Ishikawa (cell line): ENCODE measurements at regions not wholly inside any gene's neighbourhood (a gene's known extent, or its start where the extent isn't known, plus 50 kb on each side); places are given as distances from the start of the nearest gene placed in this dataset.

ENCODE experiments used
- CEBPB ChIP-seq: IDR thresholded peaks from 2 replicates; pipeline ENCODE4 v1.6.1; 2012
- CREB1 ChIP-seq: IDR thresholded peaks from 2 replicates; pipeline ENCODE4 v1.6.1; 2012; ENCODE audit warnings: low read depth
- EGR1 ChIP-seq: IDR thresholded peaks from 2 replicates; pipeline ENCODE4 v1.6.1; 2012
- EP300 ChIP-seq: IDR thresholded peaks from 2 replicates; pipeline ENCODE4 v1.6.1; 2012; ENCODE audit warnings: borderline replicate concordance
- FOXM1 ChIP-seq: IDR thresholded peaks from 2 replicates; pipeline ENCODE4 v1.6.1; 2012; ENCODE audit warnings: low read depth, borderline replicate concordance
- NFIC ChIP-seq: IDR thresholded peaks from 2 replicates; pipeline ENCODE4 v1.6.1; 2012
- RAD21 ChIP-seq: IDR thresholded peaks from 2 replicates; pipeline ENCODE4 v1.6.1; 2012; ENCODE audit warnings: low read depth
- TAF1 ChIP-seq: IDR thresholded peaks from 2 replicates; pipeline ENCODE4 v1.6.1; 2012; ENCODE audit warnings: low read depth, mild to moderate bottlenecking
- TCF12 ChIP-seq: IDR thresholded peaks from 2 replicates; pipeline ENCODE4 v1.6.1; 2012; ENCODE audit warnings: low read depth
- TEAD4 ChIP-seq: IDR thresholded peaks from 2 replicates; pipeline ENCODE4 v1.6.1; 2012
- YY1 ChIP-seq: IDR thresholded peaks from 2 replicates; pipeline ENCODE4 v1.6.1; 2012; ENCODE audit warnings: low read depth
- ZBTB7A ChIP-seq: IDR thresholded peaks from 2 replicates; pipeline ENCODE4 v1.6.1; 2012; ENCODE audit warnings: low read depth
- TF ChIP-seq, protein P1 (sequence below): IDR thresholded peaks from 2 replicates; pipeline ENCODE4 v1.6.1; 2012
- TF ChIP-seq, protein P2 (sequence below): IDR thresholded peaks from 2 replicates; pipeline ENCODE4 v1.6.1; 2012; ENCODE audit warnings: low read depth, mild to moderate bottlenecking
- TF ChIP-seq, protein P3 (sequence below): IDR thresholded peaks from 2 replicates; pipeline ENCODE4 v1.6.1; 2012

DNA sequence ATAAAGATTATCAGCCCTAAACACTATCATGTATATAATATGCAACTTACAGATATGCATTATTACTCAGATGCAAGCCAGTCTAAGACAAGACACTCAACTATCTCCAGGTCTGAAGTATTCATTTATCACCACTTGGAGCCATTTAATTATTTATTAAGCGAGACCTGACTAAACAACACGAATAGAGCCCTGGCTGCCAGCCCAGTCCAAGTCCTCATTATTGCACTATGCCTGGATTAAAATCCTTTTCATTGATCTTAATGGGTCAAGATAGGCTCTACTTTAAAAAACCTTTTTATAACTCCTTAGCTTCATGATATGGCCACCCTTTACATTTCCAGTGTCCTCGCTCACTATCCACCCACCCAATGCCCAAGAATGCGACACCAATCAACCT, 183.1 kb upstream of the MARCKS start:
- TF ChIP-seq TEAD4 = no peak
- TF ChIP-seq NFIC = no peak
- TF ChIP-seq FOXM1 = no peak
- TF ChIP-seq, protein P1, sequence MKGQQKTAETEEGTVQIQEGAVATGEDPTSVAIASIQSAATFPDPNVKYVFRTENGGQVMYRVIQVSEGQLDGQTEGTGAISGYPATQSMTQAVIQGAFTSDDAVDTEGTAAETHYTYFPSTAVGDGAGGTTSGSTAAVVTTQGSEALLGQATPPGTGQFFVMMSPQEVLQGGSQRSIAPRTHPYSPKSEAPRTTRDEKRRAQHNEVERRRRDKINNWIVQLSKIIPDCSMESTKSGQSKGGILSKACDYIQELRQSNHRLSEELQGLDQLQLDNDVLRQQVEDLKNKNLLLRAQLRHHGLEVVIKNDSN = no peak
- no peak for TF ChIP-seq TCF12
- TF ChIP-seq RAD21 = no peak
- TF ChIP-seq CEBPB = no peak
- no peak for TF ChIP-seq CREB1
- TF ChIP-seq, protein P2, sequence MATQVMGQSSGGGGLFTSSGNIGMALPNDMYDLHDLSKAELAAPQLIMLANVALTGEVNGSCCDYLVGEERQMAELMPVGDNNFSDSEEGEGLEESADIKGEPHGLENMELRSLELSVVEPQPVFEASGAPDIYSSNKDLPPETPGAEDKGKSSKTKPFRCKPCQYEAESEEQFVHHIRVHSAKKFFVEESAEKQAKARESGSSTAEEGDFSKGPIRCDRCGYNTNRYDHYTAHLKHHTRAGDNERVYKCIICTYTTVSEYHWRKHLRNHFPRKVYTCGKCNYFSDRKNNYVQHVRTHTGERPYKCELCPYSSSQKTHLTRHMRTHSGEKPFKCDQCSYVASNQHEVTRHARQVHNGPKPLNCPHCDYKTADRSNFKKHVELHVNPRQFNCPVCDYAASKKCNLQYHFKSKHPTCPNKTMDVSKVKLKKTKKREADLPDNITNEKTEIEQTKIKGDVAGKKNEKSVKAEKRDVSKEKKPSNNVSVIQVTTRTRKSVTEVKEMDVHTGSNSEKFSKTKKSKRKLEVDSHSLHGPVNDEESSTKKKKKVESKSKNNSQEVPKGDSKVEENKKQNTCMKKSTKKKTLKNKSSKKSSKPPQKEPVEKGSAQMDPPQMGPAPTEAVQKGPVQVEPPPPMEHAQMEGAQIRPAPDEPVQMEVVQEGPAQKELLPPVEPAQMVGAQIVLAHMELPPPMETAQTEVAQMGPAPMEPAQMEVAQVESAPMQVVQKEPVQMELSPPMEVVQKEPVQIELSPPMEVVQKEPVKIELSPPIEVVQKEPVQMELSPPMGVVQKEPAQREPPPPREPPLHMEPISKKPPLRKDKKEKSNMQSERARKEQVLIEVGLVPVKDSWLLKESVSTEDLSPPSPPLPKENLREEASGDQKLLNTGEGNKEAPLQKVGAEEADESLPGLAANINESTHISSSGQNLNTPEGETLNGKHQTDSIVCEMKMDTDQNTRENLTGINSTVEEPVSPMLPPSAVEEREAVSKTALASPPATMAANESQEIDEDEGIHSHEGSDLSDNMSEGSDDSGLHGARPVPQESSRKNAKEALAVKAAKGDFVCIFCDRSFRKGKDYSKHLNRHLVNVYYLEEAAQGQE = no peak
- no peak for TF ChIP-seq YY1
- no peak for TF ChIP-seq EGR1
- TF ChIP-seq EP300 = no peak
- TF ChIP-seq, protein P3, sequence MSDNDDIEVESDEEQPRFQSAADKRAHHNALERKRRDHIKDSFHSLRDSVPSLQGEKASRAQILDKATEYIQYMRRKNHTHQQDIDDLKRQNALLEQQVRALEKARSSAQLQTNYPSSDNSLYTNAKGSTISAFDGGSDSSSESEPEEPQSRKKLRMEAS = no peak
- no peak for TF ChIP-seq ZBTB7A

DNA sequence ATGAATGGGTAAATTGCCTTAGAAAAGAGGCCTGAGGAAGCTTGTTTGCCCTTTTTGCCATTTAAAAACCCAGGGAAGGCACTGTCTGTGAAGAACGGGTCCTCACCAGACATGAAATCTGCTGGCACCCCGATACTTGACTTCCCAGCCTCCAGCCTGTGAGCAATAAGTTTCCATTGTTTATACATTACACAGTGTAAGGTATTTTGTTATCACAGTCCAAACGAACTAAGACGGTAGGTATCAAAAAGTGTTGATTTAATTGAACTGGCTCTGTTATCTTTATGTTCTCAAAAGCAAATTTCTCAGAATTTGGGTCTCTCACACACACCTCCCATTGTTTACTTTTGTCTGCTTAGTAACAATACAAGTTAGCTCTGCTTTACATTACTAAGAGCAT, 181.1 kb upstream of the MARCKS start:
- TF ChIP-seq EGR1 (no peak), TAF1 (no peak), ZBTB7A (no peak), NFIC (no peak), YY1 (no peak), RAD21 (no peak), FOXM1 (no peak), CREB1 (no peak), EP300 (no peak), TCF12 (no peak), CEBPB (no peak), TEAD4 (no peak)
- TF ChIP-seq, protein P2 = no peak
- TF ChIP-seq, protein P1 = no peak
- TF ChIP-seq, protein P3 = no peak

DNA sequence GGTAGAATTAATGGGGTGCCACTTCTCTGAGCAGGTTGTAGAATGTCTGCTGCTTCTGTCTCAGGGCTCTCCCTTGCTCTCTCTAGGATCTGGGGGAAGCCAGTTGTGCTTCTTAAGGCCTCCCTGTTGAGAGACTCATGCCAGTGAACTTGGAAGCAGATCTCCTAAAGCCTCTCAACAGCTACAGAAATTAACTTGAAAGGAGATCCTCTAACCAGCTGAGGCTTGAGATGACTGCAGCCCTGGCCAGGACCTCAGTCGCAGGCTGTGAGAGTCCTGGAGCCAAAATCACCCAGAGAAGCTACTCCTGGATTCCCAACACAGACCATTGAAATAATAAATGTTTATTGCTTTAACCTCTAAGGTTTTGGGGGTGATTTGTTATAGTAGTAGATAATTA, 180.2 kb upstream of the MARCKS start:
- TF ChIP-seq EGR1 = no peak
- TF ChIP-seq FOXM1 = no peak

DNA sequence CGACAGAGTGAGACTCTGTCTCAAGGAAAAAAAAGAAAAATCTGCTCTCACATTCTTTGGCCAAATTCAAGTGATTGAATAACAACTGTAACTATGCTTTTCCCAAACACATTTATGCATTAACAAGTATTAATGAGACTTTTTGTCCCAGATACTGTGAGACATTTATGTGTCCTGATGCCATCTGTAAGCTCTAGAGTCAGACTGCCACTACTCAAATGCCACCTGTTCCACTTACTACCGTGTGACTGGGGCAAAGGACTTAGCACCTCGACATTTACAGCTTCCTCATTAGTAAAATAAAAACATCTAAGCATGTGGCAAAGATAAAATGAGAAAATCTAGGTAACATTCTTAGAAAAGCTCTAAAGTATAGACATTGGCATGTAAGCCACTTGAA, 178.1 kb upstream of the MARCKS start:
- no peak for TF ChIP-seq CREB1
- no peak for TF ChIP-seq EP300
- no peak for TF ChIP-seq CEBPB
- no peak for TF ChIP-seq TEAD4
- TF ChIP-seq, protein P3 = no peak
- TF ChIP-seq TAF1 = no peak
- TF ChIP-seq TCF12 = no peak
- TF ChIP-seq, protein P1 = no peak
- TF ChIP-seq YY1 = no peak

DNA sequence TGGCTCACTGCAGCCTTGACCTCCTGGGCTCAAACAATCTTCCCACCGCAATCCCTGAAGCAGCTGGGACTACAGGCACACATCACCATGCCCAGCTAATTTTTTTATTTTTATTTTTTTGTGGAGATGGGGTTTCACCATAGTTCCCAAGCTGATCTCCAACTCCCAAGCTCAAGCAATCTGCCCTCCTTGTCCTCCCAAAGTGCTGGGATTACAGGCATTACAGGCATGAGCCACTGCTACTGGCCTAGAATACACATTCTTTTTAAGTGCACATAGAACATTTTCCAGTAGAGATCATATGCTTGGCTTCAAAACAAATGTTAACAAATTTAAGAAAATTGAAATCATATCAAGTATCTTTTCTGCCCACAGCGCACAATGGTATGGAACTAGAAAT, 176.8 kb upstream of the MARCKS start:
- TF ChIP-seq FOXM1 (no peak), TCF12 (no peak), NFIC (no peak), CREB1 (no peak), ZBTB7A (no peak), RAD21 (no peak)
- TF ChIP-seq, protein P1 = no peak
- TF ChIP-seq, protein P2 = no peak
- TF ChIP-seq, protein P3 = no peak
